WERI-Rb-1 (cell line): ENCODE measurements at regions not wholly inside any gene's neighbourhood (a gene's known extent, or its start where the extent isn't known, plus 50 kb on each side); places are given as distances from the start of the nearest gene placed in this dataset.

ENCODE experiments used
- DNase-seq: peaks from one replicate; pipeline ENCODE4 v3.0.0-alpha.2; 2020
- H3K27ac ChIP-seq: fragments of 250-450 bp; sonication (Bioruptor Pico); 2 replicates; pipeline ENCODE4 v1.5.1; 2020; ENCODE audit warnings: mild to moderate bottlenecking, moderate library complexity
- H3K27me3 ChIP-seq: fragments of 250-450 bp; sonication (Bioruptor Pico); 2 replicates; pipeline ENCODE4 v1.5.1; 2021; ENCODE audit warnings: mild to moderate bottlenecking, low read depth, moderate library complexity; ENCODE audit not compliant: insufficient read depth, severe bottlenecking
- H3K36me3 ChIP-seq: fragments of 250-450 bp; sonication (Bioruptor Pico); 2 replicates; pipeline ENCODE4 v1.5.1; 2020; ENCODE audit warnings: mild to moderate bottlenecking, moderate library complexity
- H3K4me3 ChIP-seq: 2 replicates; pipeline ENCODE4 v1.5.1; 2011; ENCODE audit warnings: low read depth, mild to moderate bottlenecking, control low read depth, low read length
- H3K9me3 ChIP-seq: fragments of 250-450 bp; sonication (Bioruptor Pico); 2 replicates; pipeline ENCODE4 v1.5.1; 2021; ENCODE audit warnings: mild to moderate bottlenecking, moderate library complexity; ENCODE audit not compliant: severe bottlenecking
- TF ChIP-seq, protein P1 (sequence below): IDR thresholded peaks from 2 replicates; pipeline ENCODE4 v1.5.1; 2011; ENCODE audit warnings: low read depth, mild to moderate bottlenecking, control low read depth, inconsistent platforms, low read length

DNA sequence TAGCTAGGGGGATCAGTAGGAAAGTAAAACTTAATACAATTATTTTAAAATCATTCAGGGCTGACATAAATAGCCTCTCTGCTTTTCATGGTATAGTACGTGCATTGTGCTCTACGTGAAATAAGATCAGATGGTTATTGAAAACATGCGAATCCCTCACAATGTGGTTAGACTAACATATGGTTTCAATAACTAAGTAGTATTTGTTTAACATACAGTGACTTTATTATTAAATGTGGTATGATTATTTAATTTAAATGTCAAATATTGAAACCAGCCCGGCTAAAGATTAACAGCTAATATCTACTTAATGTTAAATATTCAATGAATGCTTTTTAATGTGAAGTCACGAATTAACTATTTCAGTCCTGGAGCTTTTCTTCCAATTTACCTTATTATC is 473.9 kb upstream of the THBS1 start:
- no peak overlapping the region for H3K27ac ChIP-seq
- TF ChIP-seq, protein P1, sequence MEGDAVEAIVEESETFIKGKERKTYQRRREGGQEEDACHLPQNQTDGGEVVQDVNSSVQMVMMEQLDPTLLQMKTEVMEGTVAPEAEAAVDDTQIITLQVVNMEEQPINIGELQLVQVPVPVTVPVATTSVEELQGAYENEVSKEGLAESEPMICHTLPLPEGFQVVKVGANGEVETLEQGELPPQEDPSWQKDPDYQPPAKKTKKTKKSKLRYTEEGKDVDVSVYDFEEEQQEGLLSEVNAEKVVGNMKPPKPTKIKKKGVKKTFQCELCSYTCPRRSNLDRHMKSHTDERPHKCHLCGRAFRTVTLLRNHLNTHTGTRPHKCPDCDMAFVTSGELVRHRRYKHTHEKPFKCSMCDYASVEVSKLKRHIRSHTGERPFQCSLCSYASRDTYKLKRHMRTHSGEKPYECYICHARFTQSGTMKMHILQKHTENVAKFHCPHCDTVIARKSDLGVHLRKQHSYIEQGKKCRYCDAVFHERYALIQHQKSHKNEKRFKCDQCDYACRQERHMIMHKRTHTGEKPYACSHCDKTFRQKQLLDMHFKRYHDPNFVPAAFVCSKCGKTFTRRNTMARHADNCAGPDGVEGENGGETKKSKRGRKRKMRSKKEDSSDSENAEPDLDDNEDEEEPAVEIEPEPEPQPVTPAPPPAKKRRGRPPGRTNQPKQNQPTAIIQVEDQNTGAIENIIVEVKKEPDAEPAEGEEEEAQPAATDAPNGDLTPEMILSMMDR: no peak

DNA sequence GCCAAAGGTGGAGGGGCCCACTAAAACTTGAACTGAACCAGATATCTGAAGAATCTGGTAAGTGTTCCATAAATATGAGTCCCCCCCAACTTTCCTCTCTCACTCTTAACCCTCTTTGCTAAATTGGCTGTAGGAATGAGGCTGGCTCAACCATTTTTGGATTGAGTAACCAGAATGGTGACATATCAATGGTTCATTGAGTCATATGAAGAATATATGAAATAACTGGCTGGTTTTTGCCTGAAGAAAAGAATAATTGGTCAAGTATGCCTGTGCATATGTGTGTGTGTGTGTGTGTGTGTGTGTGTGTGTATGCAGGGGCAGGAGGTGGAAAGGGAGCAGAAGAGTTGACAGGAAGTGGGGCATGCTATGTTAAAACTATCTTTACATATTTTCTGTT is 472.9 kb upstream of the THBS1 start:
- TF ChIP-seq, protein P1: no peak
- Histone ChIP-seq H3K4me3 (no peak overlapping the region), H3K36me3 (no peaks in the 10 kb centered on the region), H3K9me3 (no peaks in the 10 kb centered on the region), H3K27me3 (peaks cover 22% of the 10 kb centered on the region), H3K27ac (no peak overlapping the region)
- no peak for DNase-seq

More for the DNA sequence above, 473.9 kb upstream of the THBS1 start:
- Histone ChIP-seq H3K27me3 (peaks cover 20% of the 10 kb centered on the region), H3K4me3 (no peak overlapping the region), H3K9me3 (no peaks in the 10 kb centered on the region), H3K36me3 (no peaks in the 10 kb centered on the region)
- no peak for DNase-seq

DNA sequence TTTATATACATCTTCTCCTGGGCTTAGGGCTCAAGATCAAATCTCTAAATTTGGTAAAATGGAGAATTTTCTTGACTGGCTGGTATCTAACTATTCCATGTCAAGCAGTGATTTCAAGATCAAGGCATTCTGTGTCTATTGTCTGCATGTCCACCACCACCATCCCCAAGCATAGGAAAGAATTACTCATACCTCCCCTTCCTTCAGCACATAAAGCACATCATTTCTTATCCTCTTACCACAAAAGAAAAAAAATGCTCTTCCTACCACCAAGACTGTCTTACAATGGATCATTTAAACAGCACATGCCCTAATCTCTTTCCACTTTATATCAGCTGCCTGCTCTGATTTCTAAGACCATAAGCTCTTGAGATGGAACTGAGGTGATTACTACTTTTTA is 470.5 kb upstream of the THBS1 start:
- Histone ChIP-seq H3K4me3 (no peak overlapping the region), H3K9me3 (no peaks in the 10 kb centered on the region), H3K27me3 (peaks cover 18% of the 10 kb centered on the region), H3K36me3 (no peaks in the 10 kb centered on the region), H3K27ac (no peak overlapping the region)
- TF ChIP-seq, protein P1: no peak
- DNase-seq: no peak

DNA sequence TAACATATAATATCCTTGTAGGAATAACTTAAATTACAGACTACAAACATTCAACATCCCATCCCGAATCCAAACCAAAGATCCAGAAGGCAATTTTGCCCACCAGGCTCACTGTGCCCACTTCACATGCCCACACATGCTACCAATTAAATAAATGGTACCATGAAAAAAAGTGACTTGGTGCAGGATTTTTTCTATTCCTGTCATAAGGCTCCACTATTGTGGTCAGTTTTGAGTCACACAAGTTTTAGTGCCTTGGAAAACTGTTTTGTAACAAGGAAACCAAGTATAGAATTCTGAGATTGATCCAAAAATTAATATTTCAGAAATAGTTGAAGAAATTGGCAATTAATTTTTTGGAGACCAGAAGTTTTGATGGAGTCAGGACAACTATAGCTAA is 470.1 kb upstream of the THBS1 start:
- DNase-seq: no peak

DNA sequence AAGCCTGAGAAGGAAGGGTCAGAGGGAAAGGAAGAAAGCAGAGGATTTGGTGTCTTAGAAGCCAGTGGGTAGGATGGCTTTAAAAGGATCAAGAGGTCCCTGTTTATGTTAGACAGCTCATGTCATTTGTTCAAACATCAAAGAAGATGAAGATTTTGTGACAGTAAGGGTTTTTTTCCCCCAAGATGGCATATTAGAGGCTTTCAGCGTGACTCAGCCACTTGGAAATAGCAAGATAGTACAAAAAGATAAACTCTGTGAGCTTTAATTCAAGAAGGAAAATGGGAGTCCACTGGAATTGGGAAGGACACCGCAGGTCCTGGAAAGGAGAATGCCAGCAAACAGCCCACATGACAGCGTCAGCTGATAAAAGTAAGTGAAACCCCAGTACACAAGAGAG is 467.1 kb upstream of the THBS1 start:
- peaks cover 29% of the 10 kb centered on the region for H3K27me3 ChIP-seq
- no peaks in the 10 kb centered on the region for H3K9me3 ChIP-seq
- no peak overlapping the region for H3K4me3 ChIP-seq
- DNase-seq: no peak
- TF ChIP-seq, protein P1: no peak
- H3K27ac ChIP-seq: no peak overlapping the region
- no peaks in the 10 kb centered on the region for H3K36me3 ChIP-seq

More for the DNA sequence above, 470.1 kb upstream of the THBS1 start:
- Histone ChIP-seq H3K27me3 (peaks cover 18% of the 10 kb centered on the region), H3K4me3 (no peak overlapping the region), H3K9me3 (no peaks in the 10 kb centered on the region), H3K27ac (no peak overlapping the region), H3K36me3 (no peaks in the 10 kb centered on the region)
- TF ChIP-seq, protein P1: no peak

DNA sequence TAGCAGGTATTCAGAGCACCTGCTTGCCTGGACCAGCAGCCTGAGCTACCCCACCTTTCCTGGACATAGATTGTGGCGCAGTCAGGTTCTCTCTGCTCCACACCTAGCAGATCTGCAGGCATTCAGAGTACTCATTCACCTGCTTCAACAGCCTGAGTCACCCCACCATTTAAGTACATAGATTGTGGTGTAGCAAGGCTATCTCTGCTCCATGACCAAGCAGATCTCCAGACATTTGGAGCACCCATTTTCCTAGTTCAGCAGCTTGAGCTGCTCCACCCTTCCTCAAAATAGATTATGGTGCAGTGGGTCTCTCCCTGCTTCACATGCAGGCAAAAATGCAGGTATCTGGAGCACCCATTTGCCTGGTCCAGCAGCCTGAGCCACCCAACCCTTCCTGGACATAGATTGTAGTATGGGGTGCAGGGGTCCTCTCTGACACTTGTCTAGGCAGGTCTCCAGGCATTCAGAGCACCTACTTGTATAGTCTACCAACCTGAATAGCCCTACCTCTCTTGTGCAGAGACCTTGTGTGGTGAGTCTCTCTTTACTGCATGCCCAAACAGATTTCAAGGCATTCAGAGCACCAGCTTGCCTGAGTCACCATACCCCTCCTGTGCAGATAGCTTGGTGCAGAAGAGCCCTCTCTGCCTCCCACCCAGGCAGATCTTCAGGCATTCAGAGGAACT is 466.0 kb upstream of the THBS1 start:
- H3K27ac ChIP-seq: no peak overlapping the region
- H3K36me3 ChIP-seq: no peaks in the 10 kb centered on the region
- peaks cover 34% of the 10 kb centered on the region for H3K27me3 ChIP-seq
- TF ChIP-seq, protein P1: no peak
- H3K4me3 ChIP-seq: no peak overlapping the region
- no peak for DNase-seq
- no peaks in the 10 kb centered on the region for H3K9me3 ChIP-seq
